Astrocyte (in vitro differentiated cells and primary cell): ENCODE measurements at regions not wholly inside any gene's neighbourhood (a gene's known extent, or its start where the extent isn't known, plus 50 kb on each side); places are given as distances from the start of the nearest gene placed in this dataset.

ENCODE experiments used
- CTCF ChIP-seq: IDR thresholded peaks from 2 replicates; pipeline ENCODE4 v1.5.1; 2011; ENCODE audit warnings: low read depth, mild to moderate bottlenecking, inconsistent platforms, low read length, moderate library complexity; ENCODE audit not compliant: insufficient read depth
- EZH2 ChIP-seq: IDR thresholded peaks from 2 replicates; pipeline ENCODE4 v1.6.1; 2012; ENCODE audit warnings: mild to moderate bottlenecking, low read length, inconsistent platforms; ENCODE audit not compliant: insufficient read depth

GRCh38 chr5:51665251-51665593 lies 282.0 kb downstream of the ISL1 start:
- TF ChIP-seq CTCF (no peak), EZH2 (no peak)
